GM18909 (cell line): ENCODE measurements at regions not wholly inside any gene's neighbourhood (a gene's known extent, or its start where the extent isn't known, plus 50 kb on each side); places are given as distances from the start of the nearest gene placed in this dataset.
"Not testable (repeated sequence)": the region's sequence is repeated elsewhere in the genome, so short reads cannot be mapped to it uniquely, and the experiment has no call there.

ENCODE experiments used
- ATAC-seq: cut with Tn5 transposase; IDR thresholded peaks from one replicate; pipeline ENCODE4 v1.9.1; 2021; ENCODE audit warnings: mild to moderate bottlenecking; ENCODE audit not compliant: unreplicated experiment, poor library complexity

- ATAC-seq: not testable (repeated sequence)
Observed at GRCh38 chr6:115579565-115579964, 481.1 kb downstream of the FRK start.

GRCh38 chr6:115577270-115577669 is 483.4 kb downstream of the FRK start:
- no peak for ATAC-seq

GRCh38 chr6:115575285-115575684 is 485.4 kb downstream of the FRK start:
- ATAC-seq: no peak

GRCh38 chr6:115573861-115574260 is 486.8 kb downstream of the FRK start:
- ATAC-seq: no peak

GRCh38 chr6:115570331-115570730 is 490.4 kb downstream of the FRK start:
- ATAC-seq: no peak

- ATAC-seq: no peak
Observed at GRCh38 chr6:115554060-115554459, 506.6 kb downstream of the FRK start.

- no peak for ATAC-seq
Observed at GRCh38 chr6:115551527-115551926, 509.2 kb downstream of the FRK start.

- no peak for ATAC-seq
Observed at GRCh38 chr6:115545672-115545986, 515.1 kb downstream of the FRK start.

- ATAC-seq: no peak
Observed at GRCh38 chr6:115544765-115545671, 515.7 kb downstream of the FRK start.

- no peak for ATAC-seq
Observed at GRCh38 chr6:115540077-115540869, 520.4 kb downstream of the FRK start.

GRCh38 chr6:115539531-115539930 is 521.2 kb downstream of the FRK start:
- no peak for ATAC-seq

GRCh38 chr6:115524821-115525220 is 535.9 kb downstream of the FRK start:
- ATAC-seq: no peak

- ATAC-seq: not testable (repeated sequence)
Observed at GRCh38 chr6:115521747-115522146, 538.9 kb downstream of the FRK start.

- no peak for ATAC-seq
Observed at GRCh38 chr6:115514656-115515055, 546.0 kb downstream of the FRK start.

GRCh38 chr6:115512923-115513322 is 547.8 kb downstream of the FRK start:
- ATAC-seq: no peak

GRCh38 chr6:115511771-115512170 is 548.9 kb downstream of the FRK start:
- no peak for ATAC-seq

GRCh38 chr6:115502432-115502831 is 558.3 kb downstream of the FRK start:
- not testable (repeated sequence) for ATAC-seq

GRCh38 chr6:115495184-115495583 is 565.5 kb downstream of the FRK start:
- no peak for ATAC-seq

- ATAC-seq: no peak
Observed at GRCh38 chr6:115487331-115487730, 573.4 kb downstream of the FRK start.

- ATAC-seq: no peak
Observed at GRCh38 chr6:115485400-115485799, 575.3 kb downstream of the FRK start.

- not testable (repeated sequence) for ATAC-seq
Observed at GRCh38 chr6:115480543-115480942, 580.1 kb downstream of the FRK start.
